ENCODE measurements at regions not wholly inside any gene's neighbourhood (a gene's known extent, or its start where the extent isn't known, plus 50 kb on each side); places are given as distances from the start of the nearest gene placed in this dataset.

- Mint-ChIP-seq H3K27me3 (peaks cover 13% of the 10 kb centered on the region), H3K9me3 (no peaks in the 10 kb centered on the region), H3K27ac (no peak overlapping the region), H3K4me1 (no peaks in the 10 kb centered on the region), H3K36me3 (no peaks in the 10 kb centered on the region), H3K4me3 (no peak overlapping the region)
Measured at GRCh38 chr15:88735212-88735611, 68.0 kb upstream of the ACAN start.

- Mint-ChIP-seq H3K27me3 (peaks cover 17% of the 10 kb centered on the region), H3K27ac (no peak overlapping the region), H3K4me1 (no peaks in the 10 kb centered on the region), H3K36me3 (no peaks in the 10 kb centered on the region), H3K4me3 (no peak overlapping the region), H3K9me3 (no peaks in the 10 kb centered on the region)
Measured at GRCh38 chr15:88736204-88736603, 67.0 kb upstream of the ACAN start.

GRCh38 chr15:88738796-88739195, 64.4 kb upstream of the ACAN start:
- Mint-ChIP-seq H3K36me3 (no peaks in the 10 kb centered on the region), H3K4me1 (no peaks in the 10 kb centered on the region), H3K27ac (peak overlapping the region in 1 of 3 donors; percentile 23), H3K27me3 (peaks cover 19% of the 10 kb centered on the region), H3K9me3 (peaks cover 0 to 1% (median 0%) of the 10 kb centered on the region in 3 donors), H3K4me3 (peak overlapping the region in 1 of 4 donors; percentile 18)

GRCh38 chr15:88739541-88739940, 63.7 kb upstream of the ACAN start:
- Mint-ChIP-seq H3K27me3 (peaks cover 22% of the 10 kb centered on the region), H3K4me3 (no peak overlapping the region), H3K27ac (no peak overlapping the region), H3K36me3 (no peaks in the 10 kb centered on the region), H3K9me3 (peaks cover 0 to 1% (median 0%) of the 10 kb centered on the region in 3 donors), H3K4me1 (no peaks in the 10 kb centered on the region)

- H3K27ac Mint-ChIP-seq = no peak overlapping the region
- H3K27me3 Mint-ChIP-seq = peaks cover 24% of the 10 kb centered on the region
- H3K36me3 Mint-ChIP-seq = no peaks in the 10 kb centered on the region
- no peak overlapping the region for H3K4me3 Mint-ChIP-seq
- no peaks in the 10 kb centered on the region for H3K4me1 Mint-ChIP-seq
- peaks cover 0 to 1% (median 0%) of the 10 kb centered on the region in 3 donors for H3K9me3 Mint-ChIP-seq
Measured at GRCh38 chr15:88740356-88740755, 62.9 kb upstream of the ACAN start.

- H3K4me1 Mint-ChIP-seq = no peaks in the 10 kb centered on the region
- peak overlapping the region in 1 of 3 donors; percentile 46 for H3K27ac Mint-ChIP-seq
- H3K9me3 Mint-ChIP-seq = peaks cover 0 to 1% (median 0%) of the 10 kb centered on the region in 3 donors
- H3K4me3 Mint-ChIP-seq = no peak overlapping the region
- H3K36me3 Mint-ChIP-seq = no peaks in the 10 kb centered on the region
- peaks cover 20% of the 10 kb centered on the region for H3K27me3 Mint-ChIP-seq
Measured at GRCh38 chr15:88741046-88741445, 62.2 kb upstream of the ACAN start.

- Mint-ChIP-seq H3K4me1 (no peaks in the 10 kb centered on the region), H3K4me3 (no peak overlapping the region), H3K9me3 (peaks cover 0 to 1% (median 0%) of the 10 kb centered on the region in 3 donors), H3K27ac (no peak overlapping the region), H3K36me3 (no peaks in the 10 kb centered on the region), H3K27me3 (peaks cover 19% of the 10 kb centered on the region)
Measured at GRCh38 chr15:88741671-88742070, 61.6 kb upstream of the ACAN start.

GRCh38 chr15:88742161-88742560, 61.1 kb upstream of the ACAN start:
- Mint-ChIP-seq H3K27me3 (peaks cover 15% of the 10 kb centered on the region), H3K36me3 (no peaks in the 10 kb centered on the region), H3K9me3 (peaks cover 0 to 1% (median 0%) of the 10 kb centered on the region in 3 donors), H3K27ac (no peak overlapping the region), H3K4me3 (no peak overlapping the region), H3K4me1 (no peaks in the 10 kb centered on the region)

- Mint-ChIP-seq H3K4me3 (no peak overlapping the region), H3K27ac (no peak overlapping the region), H3K27me3 (peaks cover 17% of the 10 kb centered on the region), H3K36me3 (no peaks in the 10 kb centered on the region), H3K4me1 (no peaks in the 10 kb centered on the region), H3K9me3 (peaks cover 0 to 1% (median 1%) of the 10 kb centered on the region in 3 donors)
Measured at GRCh38 chr15:88744548-88745020, 58.7 kb upstream of the ACAN start.

GRCh38 chr15:88745065-88745464, 58.2 kb upstream of the ACAN start:
- Mint-ChIP-seq H3K9me3 (peaks cover 0 to 4% (median 1%) of the 10 kb centered on the region in 3 donors), H3K27me3 (peaks cover 18% of the 10 kb centered on the region), H3K36me3 (no peaks in the 10 kb centered on the region), H3K27ac (no peak overlapping the region), H3K4me1 (no peaks in the 10 kb centered on the region), H3K4me3 (no peak overlapping the region)

GRCh38 chr15:88745696-88746095, 57.5 kb upstream of the ACAN start:
- peaks cover 0 to 4% (median 1%) of the 10 kb centered on the region in 3 donors for H3K9me3 Mint-ChIP-seq
- no peak overlapping the region for H3K4me3 Mint-ChIP-seq
- peaks cover 18% of the 10 kb centered on the region for H3K27me3 Mint-ChIP-seq
- no peaks in the 10 kb centered on the region for H3K36me3 Mint-ChIP-seq
- H3K4me1 Mint-ChIP-seq = no peaks in the 10 kb centered on the region
- H3K27ac Mint-ChIP-seq = no peak overlapping the region

GRCh38 chr15:88746451-88746850, 56.8 kb upstream of the ACAN start:
- Mint-ChIP-seq H3K36me3 (no peaks in the 10 kb centered on the region), H3K4me1 (no peaks in the 10 kb centered on the region), H3K9me3 (peaks cover 0 to 4% (median 1%) of the 10 kb centered on the region in 3 donors)

GRCh38 chr15:88747111-88747510, 56.1 kb upstream of the ACAN start:
- Mint-ChIP-seq H3K27me3 (peaks cover 22% of the 10 kb centered on the region), H3K4me3 (no peak overlapping the region), H3K9me3 (peaks cover 0 to 4% (median 1%) of the 10 kb centered on the region in 3 donors), H3K36me3 (no peaks in the 10 kb centered on the region), H3K27ac (no peak overlapping the region), H3K4me1 (no peaks in the 10 kb centered on the region)

More at GRCh38 chr15:88746451-88746850, 56.8 kb upstream of the ACAN start:
- H3K4me3 Mint-ChIP-seq = no peak overlapping the region
- peaks cover 20% of the 10 kb centered on the region for H3K27me3 Mint-ChIP-seq
- H3K27ac Mint-ChIP-seq = no peak overlapping the region

- Mint-ChIP-seq H3K27me3 (peaks cover 21% of the 10 kb centered on the region), H3K27ac (no peak overlapping the region), H3K4me3 (no peak overlapping the region), H3K36me3 (no peaks in the 10 kb centered on the region), H3K9me3 (peaks cover 0 to 4% (median under 1%) of the 10 kb centered on the region in 3 donors), H3K4me1 (peaks cover 0 to 1% (median 0%) of the 10 kb centered on the region in 3 donors)
Measured at GRCh38 chr15:88747631-88748030, 55.6 kb upstream of the ACAN start.

GRCh38 chr15:88748081-88748480, 55.2 kb upstream of the ACAN start:
- Mint-ChIP-seq H3K4me3 (no peak overlapping the region), H3K36me3 (no peaks in the 10 kb centered on the region)

GRCh38 chr15:88748651-88749050, 54.6 kb upstream of the ACAN start:
- peaks cover 21% of the 10 kb centered on the region for H3K27me3 Mint-ChIP-seq

More at GRCh38 chr15:88748081-88748480, 55.2 kb upstream of the ACAN start:
- peaks cover 21% of the 10 kb centered on the region for H3K27me3 Mint-ChIP-seq
- peaks cover 0 to 4% (median 0%) of the 10 kb centered on the region in 3 donors for H3K4me1 Mint-ChIP-seq
- no peak overlapping the region for H3K27ac Mint-ChIP-seq
- H3K9me3 Mint-ChIP-seq = peaks cover 0 to 4% (median 0%) of the 10 kb centered on the region in 3 donors

More at GRCh38 chr15:88748651-88749050, 54.6 kb upstream of the ACAN start:
- no peak overlapping the region for H3K4me3 Mint-ChIP-seq
- no peaks in the 10 kb centered on the region for H3K36me3 Mint-ChIP-seq
- H3K9me3 Mint-ChIP-seq = peaks cover 0 to 4% (median 0%) of the 10 kb centered on the region in 3 donors
- peaks cover 0 to 4% (median under 1%) of the 10 kb centered on the region in 3 donors for H3K4me1 Mint-ChIP-seq
- H3K27ac Mint-ChIP-seq = no peak overlapping the region

Measured in IgD-negative memory B cell (primary cell).